GM18502 (cell line): ENCODE measurements at regions not wholly inside any gene's neighbourhood (a gene's known extent, or its start where the extent isn't known, plus 50 kb on each side); places are given as distances from the start of the nearest gene placed in this dataset.

Source experiments
- ATAC-seq: cut with Tn5 transposase; IDR thresholded peaks from one replicate; pipeline ENCODE4 v1.9.1; 2021; ENCODE audit warnings: mild to moderate bottlenecking; ENCODE audit not compliant: unreplicated experiment, poor library complexity

DNA sequence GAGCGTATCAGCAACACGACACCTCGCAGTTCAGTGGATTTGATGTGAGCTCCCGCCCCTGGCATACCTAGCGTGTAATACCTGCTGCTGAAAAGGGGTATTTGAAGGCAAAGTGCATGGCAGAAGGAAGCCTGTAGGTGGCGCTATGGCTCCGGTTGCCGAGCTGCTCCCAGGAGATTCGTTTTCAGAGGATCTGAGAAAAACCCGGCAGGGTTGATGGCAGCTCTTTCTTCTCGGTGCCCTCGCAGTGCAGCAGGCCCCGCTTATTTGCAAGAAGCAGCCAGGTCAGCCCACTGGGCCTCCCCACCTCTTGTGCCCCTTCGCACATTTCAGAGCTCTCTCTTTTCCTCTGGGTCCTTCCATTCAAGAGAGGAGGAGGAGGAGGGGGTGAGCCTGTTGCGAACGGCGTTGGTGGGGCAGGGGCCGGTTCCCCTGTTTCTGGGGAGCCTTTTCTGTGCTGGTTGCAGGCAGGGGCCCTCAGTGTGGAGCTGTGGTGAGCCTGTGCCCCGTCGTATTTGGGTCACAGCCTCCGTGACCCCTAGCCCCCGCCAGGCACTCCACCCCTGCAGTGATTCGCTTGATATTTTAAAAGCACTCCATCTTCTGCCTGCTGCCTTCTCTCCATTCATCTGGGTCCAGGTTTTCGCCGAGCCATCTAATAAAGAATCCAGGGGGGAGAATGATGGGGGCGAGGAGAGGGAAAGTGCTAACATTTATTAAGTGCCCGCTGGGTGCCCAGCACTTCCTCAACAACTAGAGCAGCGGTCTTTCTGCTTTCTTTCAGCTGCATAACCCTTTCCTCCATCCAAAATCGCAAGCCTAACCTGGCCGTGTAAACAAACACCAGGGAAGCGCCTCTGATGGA is 85.3 kb upstream of the SYT13 start:
- ATAC-seq: peak; percentile 56

DNA sequence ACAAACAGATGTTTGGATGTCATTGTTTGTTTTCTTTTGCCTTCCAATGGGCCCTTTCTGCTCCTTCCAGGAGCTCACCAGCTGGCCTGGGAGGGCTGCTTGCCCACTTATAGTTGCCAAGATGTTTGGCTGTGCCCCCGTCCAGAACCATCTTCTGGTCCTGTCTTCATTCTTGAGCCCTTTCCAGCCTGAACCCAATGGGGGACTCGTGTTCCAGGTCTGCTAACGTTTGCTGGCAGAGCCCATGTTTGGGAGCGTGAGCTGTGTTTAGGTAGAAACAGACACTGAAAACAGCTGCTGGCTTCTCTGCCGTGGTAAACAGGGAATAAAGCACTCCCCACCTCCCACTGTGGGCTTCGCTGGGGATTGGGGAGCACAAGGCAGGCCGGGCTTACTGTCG is 83.2 kb upstream of the SYT13 start:
- ATAC-seq: no peak

DNA sequence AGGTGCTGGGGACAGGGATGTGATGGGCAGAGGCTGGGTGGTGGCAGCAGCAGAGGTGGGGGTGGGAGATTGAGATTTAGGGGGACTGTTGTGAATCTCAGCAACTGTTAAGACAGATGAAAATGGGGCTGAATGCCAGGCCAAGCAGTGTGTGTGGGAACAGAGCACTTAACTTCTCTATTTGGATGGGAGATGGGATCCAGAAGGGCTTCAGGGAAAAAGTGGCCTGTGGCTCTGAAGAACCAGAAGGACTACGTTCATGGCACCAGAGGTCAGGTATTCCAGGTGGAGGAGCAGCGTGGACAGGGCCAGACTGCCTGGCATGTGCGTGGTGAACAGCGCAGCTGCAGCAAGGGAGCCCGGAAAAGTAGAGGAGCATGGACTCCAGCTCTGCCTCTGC is 82.6 kb upstream of the SYT13 start:
- ATAC-seq: no peak

DNA sequence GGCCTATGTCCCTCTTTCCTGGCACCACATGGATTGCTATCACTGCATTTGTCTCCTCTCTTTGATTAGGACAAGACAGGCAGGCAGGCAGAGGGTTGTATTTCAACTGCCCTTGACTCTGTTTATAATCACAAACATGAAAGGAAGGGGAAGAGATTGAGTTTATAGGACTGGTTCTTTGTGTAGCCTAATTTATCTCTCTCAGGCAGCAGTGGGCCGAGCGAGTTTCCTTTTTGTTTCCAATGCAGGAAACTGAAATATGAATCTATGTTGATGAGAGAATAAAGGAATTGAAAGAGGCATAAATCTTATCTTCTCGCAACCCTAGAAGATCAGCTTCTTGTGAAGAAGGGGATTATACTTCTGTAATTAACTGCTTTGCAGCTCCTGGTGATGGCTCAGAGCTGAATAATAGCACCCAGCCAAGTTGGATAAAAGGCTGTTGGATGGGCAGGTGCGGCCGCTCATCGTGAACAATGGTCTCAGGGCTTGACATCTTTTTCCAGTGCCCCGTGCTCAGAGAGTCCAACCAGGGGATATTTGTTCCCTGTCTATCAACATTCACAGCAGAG is 80.6 kb upstream of the SYT13 start:
- no peak for ATAC-seq

DNA sequence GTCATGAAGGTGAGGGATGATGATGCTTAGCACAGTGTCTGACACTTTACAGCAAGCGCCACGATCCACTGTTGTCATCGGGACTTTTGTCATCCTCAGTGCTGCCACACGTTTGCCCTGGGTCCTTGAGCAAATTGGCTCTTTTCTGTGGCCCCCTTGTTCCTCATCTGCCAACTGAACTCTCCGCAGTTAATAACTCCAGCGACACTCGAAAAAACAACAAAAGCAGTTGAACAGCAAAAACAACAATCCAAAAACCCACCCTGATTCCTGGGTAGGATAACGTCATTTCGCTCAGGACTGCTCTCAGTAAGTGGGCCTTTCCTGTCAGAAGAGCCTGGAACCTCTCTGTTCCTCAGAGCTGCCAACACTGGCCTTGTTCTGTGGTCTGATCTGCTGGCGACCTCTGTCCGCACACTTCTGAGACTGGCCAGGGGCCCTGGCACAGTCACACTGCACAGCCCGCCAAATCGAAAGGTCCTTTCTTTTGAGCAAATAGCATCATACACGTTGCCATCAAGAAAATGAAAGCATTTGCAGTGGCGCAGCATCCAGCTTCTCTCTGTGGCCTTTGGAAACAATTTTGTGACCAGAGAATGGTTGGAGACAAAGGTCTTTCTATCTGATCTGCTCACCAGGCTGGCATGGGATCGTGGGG is 79.9 kb upstream of the SYT13 start:
- no peak for ATAC-seq

DNA sequence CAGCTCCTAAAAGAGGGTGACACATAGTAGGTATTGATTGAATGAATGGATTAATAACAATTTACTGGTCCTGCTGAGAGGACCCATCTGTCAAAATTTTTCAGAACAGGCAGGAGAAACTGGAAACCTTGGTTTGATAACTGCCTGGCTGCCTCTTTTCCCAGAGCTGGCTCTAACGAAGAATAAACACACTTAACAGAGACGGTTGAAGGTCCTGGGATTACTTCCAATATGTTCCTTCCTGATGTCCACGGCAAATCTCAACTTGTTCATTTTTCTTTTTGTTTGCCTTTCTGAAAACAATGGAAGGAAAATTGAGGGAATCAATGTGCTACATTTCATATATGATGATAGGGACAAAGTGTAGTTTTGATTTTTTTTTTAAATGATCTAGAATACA is 76.5 kb upstream of the SYT13 start:
- ATAC-seq: no peak

DNA sequence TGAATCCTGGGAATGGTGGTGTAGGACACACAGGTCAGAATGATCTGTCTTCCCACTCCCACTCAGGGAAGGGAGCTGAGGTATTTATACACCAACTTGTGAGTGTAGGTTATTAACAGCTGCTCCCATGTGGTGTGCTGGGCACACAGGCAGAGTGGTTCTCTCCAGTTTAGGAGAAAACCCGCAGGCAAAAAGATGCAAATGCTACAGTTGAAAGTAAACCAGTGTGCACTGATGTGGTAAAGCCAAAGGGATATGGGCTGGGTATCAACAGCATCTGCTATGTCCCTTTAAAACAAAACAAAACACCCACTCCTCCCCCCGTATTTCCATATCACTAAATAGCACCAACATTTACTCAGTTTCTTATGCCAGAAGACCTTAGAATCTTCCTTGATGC is 75.4 kb upstream of the SYT13 start:
- no peak for ATAC-seq

DNA sequence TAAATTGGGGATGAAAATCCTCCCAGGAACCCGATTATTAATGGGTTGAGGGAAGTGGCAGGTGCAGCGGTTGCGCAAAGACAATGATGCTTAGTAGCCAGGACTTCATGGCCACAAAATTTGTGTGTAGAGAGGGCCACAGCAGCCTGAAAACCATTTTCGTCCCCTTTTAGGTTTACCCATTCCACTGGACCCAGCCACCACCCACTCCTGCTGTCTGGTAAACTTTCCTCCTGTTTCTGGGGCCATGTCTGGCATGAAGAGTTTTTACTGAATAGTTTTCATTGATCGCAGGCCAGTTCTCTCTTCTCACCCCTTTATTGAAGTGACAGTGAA is 69.5 kb upstream of the SYT13 start:
- no peak for ATAC-seq

DNA sequence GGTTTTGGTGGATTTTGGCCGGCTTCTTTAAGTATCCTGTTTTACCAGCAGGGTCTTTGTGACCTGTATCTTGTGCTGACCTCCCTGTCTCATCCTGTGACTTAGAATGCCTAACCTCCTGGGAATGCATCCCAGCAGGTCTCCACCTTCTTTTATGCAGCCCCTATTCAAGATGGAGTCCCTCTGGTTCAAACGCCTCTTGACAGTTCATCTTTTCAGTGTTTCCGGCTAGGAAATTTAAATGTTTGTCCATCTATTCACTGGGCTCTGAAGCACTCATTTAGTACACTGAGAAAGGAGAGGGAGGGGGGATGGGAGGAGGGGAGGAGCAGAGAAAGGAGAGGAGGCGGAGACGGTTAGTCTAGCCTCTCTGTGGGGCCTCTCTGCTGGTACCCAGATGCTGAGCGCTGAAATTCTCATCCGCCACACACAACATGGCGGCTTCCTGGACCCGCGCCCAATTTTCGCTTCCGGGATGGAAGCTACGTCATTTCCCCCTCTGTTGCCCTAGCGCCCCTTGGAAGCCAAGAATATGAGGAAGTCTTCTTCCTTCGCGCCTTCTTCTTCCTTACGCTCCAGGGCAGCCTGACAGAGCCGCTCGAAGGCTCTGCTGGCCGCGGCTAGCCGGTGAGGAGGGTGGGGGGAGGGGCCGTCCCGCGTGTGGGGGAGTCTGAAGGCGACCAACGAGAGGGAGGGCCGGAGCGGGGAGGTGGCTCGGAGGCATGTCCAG is 69.0 kb upstream of the SYT13 start:
- ATAC-seq: peak; percentile 96

DNA sequence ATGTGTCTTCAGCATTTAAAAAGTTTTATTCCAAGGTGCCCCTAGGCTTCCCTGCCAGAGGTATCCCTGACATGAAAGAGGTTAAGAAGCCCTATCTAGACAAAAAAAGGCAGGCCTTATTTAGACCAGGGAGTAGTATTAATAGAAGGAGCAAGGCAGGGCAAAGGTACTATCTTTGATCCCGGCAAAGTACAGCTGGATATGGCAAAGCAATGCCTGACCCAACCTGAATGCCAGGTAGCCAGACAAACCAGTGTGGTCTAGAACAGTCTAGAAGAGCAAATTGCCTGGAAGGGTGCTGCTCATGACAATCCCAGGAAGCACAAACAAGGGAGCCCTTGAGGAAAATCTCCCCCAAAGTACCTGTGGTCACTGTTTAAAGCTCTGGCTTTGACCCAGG is 62.6 kb upstream of the SYT13 start:
- ATAC-seq: no peak

DNA sequence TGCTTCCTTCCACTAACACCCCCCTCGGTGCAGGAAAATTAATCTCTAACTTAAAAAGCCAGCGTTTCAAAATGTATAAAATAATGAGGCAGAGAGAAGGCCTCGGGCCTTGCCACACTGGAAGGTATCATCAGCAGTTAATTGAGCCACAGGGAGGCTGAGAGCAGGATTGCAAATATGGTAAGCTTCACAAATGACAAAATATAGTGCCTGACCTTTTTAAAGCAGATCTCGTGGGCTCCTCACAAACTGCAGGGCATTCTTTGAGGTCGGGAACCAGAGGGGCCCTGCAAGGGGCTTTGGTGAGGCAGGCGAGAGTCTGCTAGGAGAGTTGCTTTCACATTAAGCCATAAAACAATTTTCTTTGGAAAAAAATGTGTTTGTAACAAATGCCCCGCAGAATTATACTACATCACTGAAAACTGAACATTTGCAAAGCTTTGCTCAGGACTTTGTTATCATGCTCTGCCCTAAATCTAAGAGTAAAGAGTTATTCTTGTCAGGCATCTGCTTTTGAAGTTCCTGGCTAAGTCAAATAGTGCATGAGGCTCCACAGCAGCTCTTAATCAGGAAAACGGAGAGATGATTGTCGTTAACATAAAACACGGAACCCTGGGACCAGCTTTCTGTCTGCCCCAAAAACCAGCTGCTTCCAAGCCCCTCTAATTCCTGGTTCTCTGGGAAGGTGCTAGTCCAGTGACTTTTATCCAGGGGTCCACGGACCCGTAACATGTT is 61.4 kb upstream of the SYT13 start:
- ATAC-seq: no peak

DNA sequence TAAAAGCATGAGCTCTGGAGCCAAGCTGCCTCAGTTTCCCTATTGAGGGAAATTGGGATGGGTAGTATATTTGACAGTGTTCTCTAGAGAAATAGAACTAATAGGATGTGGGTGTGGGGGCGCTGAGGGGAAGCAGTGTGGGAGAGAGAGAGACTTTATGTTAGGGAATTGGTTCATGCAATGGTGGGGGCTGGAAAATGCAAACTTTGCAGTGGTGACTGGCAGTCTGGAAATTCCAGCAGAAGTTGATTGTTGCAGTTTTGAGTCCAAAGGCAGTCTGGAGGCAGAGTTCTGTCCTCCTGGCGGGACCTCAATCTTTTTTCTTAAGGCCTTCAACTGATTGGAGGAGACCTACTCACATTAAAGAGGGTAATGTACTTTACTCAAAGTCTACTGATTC is 59.4 kb upstream of the SYT13 start:
- ATAC-seq: no peak

DNA sequence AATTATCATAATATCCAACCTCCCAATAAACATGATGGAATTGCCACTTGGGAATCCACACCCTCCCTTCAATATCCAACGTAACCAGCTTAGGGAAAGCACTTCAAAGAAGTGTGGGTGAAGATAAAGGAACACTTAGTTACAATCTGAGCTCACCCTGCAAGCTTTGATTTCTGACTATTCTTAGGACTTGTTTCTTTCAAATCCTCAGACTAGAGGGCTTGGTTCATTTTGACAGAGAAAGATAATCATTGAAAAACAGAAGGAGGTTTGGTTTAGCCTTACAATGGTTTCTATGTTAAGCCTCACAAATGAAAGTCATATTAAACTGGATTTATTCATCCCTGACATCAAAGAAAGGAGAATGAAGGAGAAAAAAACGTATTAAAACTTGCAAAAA is 57.9 kb upstream of the SYT13 start:
- no peak for ATAC-seq

DNA sequence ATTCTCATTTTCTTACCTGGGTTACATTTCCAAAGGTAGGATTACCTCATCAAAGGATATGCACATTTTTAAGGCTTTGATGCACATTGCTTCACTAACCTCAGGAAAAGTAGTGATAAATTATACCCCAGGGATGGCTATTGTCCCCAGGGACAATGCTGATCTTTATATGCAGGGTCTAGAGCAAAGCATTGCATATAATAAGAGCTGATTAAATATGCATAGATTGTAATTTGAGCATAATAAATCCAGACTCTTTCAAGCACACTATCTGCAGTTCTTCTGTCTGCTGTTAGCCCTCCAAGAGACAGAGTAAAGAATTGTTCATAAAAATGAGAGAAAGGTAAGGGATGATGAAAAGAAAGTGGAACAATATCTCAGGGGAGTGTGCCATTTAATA is 57.3 kb upstream of the SYT13 start:
- ATAC-seq: no peak

DNA sequence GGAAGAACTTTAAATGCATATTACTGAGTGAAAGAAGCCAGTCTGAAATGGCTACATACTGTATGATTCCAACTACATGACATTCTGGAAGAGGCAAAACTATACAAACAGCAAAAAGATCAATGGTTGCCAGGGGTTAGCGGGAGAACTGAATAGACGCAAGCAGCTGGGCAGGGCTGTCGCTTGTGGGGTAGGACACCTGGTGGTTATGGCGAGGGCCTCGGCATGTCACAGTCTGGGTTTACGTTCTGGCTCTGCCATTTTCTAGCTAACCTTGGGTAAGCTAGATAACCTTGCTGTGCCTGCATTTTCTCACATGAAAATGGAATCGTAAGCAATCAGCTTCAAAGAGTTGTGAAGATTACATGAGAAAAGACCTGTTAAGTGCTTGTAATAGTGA is 55.2 kb upstream of the SYT13 start:
- no peak for ATAC-seq

DNA sequence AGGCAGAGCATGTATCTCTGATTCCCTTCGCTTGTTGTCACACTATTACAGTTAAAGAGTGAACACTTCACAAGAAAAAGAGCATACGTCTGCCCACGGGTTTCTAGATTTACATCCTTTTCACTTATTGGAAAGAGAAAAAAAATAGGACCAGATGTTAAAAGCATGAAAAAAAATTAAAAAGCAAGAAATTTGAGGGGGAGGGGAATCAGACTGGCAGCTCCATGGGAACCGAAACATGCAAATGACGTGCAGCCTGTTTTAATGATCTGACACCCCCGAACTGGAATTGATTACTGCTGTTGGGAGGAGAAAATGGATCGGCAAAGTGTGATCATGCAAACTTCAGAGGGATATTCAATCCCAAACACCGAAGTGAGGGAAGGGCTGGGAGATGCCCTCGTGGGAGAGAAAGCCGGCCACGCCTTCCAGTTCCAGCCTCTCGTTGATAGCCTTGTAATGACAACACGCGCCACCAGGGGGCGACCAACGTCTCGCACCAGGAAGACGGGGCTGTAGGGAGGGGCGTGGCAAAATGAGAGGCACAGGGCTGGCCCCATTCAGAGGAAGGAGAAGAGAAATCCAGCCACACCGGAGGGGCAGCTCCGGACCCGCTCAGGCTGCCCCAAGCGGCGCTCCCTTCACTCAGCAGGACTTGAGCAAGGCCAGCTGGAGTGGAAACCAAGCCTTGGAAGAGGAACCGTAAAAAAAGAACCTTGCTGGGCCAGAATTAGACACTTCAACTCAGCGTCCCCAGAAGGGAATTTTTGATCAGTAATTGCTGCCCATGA is 53.8 kb upstream of the SYT13 start:
- peak; percentile 96 for ATAC-seq

DNA sequence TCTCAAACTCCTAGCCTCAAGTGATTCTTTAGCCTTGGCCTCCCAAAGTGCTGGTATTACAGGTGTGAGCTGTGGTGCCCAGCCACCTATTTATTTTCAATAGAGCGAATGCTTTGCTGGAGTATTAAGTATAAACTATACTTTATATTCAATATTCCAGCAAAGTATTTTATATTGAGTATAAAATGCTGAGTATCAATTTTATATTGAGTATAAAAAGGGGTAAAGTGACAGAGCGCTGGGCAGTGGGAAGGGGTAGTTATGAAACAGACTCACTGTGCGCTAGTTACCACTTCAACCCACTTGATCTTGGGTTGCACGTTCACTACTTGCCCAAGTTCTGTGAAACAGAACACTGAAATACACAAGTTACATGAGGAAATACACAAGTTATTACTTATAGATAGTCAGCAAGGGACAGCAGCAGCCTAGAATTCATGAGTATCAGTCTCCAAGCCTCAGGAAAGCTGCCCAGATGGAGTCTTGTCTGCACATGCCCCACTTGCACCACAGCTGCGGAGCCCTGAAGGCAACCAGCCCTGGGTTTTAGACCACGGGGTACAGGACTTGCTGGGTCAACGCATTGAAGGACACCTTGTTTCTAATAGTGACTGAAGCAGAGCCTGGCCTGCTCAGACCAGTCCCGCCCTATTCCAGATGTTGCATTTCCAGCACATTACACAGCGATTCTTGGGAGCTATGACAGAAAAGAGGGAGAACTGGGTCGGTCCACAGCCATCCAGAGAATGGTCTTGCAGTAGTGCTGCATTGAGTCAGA is 51.6 kb upstream of the SYT13 start:
- no peak for ATAC-seq

DNA sequence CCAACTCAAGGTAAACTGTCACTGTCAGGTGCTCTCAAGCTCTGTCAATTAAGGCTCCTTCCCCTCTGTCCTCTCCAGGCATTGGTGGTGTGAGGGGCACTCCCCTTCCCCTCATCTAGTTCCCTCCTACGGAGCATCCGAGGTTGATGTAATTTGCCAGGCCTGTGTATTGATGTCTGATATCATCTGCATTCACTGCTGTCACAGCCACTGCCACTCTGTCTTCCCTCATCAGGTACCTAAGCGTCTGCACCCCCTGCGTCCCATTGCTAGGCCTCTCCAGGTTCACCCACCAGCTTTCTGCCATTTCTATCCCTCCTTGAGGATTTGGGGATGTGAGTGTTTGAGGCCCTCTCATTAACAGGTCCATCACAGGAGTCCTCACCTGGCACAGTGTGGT is 50.0 kb upstream of the SYT13 start:
- ATAC-seq: no peak
